Colonic mucosa (tissue), 4 donors: ENCODE measurements at regions not wholly inside any gene's neighbourhood (a gene's known extent, or its start where the extent isn't known, plus 50 kb on each side); places are given as distances from the start of the nearest gene placed in this dataset.
A peak's percentile ranks its signal among the peaks of the same experiment; 100 is the strongest.

ENCODE experiments used
- DNase-seq: peaks from one replicate; pipeline ENCODE4 v3.0.0-alpha.2; 2020
- H3K27ac ChIP-seq: fragments of 200-600 bp; one replicate; pipeline ENCODE4 v1.8.0; 2021
- H3K27me3 ChIP-seq: fragments of 200-600 bp; one replicate; pipeline ENCODE4 v1.8.0; 2021
- H3K36me3 ChIP-seq: fragments of 200-600 bp; one replicate; pipeline ENCODE4 v1.8.0; 2021
- H3K4me1 ChIP-seq: fragments of 200-600 bp; one replicate; pipeline ENCODE4 v1.8.0; 2021; ENCODE audit warnings: mild to moderate bottlenecking
- H3K4me3 ChIP-seq: fragments of 200-600 bp; one replicate; pipeline ENCODE4 v1.8.0; 2021
- H3K9ac ChIP-seq, 2 donors: one replicate each; pipeline ENCODE4 v1.7.0; 2013; ENCODE audit warnings: control low read depth in 2 of 2, low read depth in 2 of 2, low read length in 2 of 2
- H3K9me3 ChIP-seq: fragments of 200-600 bp; one replicate; pipeline ENCODE4 v1.8.0; 2021
- intact Hi-C: fragments of 100-400 bp; cut with DNase I; formaldehyde crosslinking; loops from one replicate; pipeline ENCODE4 v1.14.1; 2022
- TF ChIP-seq, protein P1 (sequence below): fragments of 200-600 bp; IDR thresholded peaks from one replicate; pipeline ENCODE4 v1.8.0; 2022; ENCODE audit warnings: antibody characterized with exemption, mild to moderate bottlenecking
- donor health status: healthy.
- donor health status: DM: no; HTN: no; CAD: no.
- donor health status: DM: no; HTN: no; CAD: no.

GRCh38 chr5:39948867-39949468, 524.2 kb upstream of the DAB2 start:
- Histone ChIP-seq H3K9me3 (no peaks in the 10 kb centered on the region), H3K27ac (no peak overlapping the region), H3K4me1 (no peaks in the 10 kb centered on the region), H3K27me3 (no peaks in the 10 kb centered on the region), H3K9ac (no peak overlapping the region), H3K4me3 (no peak overlapping the region), H3K36me3 (no peaks in the 10 kb centered on the region)
- intact Hi-C loops = loop anchor here (5.0 to 10.0 kb wide), 2 partner anchors 234 to 738 kb away; no protein-coding TSS in a partner anchor
- peak; percentile 72 for DNase-seq
- TF ChIP-seq, protein P1, sequence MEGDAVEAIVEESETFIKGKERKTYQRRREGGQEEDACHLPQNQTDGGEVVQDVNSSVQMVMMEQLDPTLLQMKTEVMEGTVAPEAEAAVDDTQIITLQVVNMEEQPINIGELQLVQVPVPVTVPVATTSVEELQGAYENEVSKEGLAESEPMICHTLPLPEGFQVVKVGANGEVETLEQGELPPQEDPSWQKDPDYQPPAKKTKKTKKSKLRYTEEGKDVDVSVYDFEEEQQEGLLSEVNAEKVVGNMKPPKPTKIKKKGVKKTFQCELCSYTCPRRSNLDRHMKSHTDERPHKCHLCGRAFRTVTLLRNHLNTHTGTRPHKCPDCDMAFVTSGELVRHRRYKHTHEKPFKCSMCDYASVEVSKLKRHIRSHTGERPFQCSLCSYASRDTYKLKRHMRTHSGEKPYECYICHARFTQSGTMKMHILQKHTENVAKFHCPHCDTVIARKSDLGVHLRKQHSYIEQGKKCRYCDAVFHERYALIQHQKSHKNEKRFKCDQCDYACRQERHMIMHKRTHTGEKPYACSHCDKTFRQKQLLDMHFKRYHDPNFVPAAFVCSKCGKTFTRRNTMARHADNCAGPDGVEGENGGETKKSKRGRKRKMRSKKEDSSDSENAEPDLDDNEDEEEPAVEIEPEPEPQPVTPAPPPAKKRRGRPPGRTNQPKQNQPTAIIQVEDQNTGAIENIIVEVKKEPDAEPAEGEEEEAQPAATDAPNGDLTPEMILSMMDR = peak; percentile 60

DNA sequence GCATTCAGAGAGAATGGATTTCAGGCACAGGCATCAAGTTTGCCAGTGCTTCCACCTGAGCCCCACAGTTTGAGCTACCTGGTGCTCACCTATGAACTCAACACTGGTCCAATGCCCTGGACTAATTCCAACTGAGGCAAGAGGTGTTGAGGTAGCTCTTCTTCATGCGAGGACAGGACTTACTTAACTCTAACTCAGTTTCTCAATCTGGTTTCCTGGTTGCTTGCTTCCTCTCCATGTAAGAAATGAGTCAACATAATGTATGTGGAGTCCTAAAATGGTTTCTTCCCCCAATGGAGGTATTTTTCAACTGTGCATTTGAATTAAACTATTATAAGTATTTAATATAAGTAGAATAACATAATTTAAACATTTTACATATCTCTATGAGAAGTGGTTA, 523.6 kb upstream of the DAB2 start:
- Histone ChIP-seq H3K4me3 (no peak overlapping the region), H3K36me3 (no peaks in the 10 kb centered on the region), H3K27ac (no peak overlapping the region), H3K4me1 (no peaks in the 10 kb centered on the region), H3K27me3 (no peaks in the 10 kb centered on the region), H3K9me3 (no peaks in the 10 kb centered on the region), H3K9ac (no peak overlapping the region)
- no peak for DNase-seq
- intact Hi-C loops = loop anchor here (5.0 to 10.0 kb wide), 2 partner anchors 234 to 739 kb away; no protein-coding TSS in a partner anchor
- TF ChIP-seq, protein P1 = no peak

DNA sequence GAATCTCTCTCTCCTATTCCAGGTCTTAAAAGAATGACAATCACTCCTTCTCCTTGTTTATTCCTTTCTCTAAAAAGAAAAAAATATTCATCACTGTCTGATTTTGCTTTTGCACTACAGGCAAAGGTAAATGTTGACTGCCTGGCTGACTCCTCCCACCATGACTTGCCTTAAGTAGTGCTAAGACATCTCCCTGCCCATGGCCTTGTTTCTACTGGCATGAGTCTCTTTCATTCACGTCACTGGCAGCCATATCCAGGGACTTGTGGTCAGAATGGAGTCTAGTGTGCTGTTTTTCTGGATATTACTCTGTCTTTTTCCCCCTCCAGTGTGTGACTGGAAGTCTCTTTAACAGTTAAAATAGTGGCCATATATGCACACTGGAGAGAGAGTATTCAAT, 522.9 kb upstream of the DAB2 start:
- H3K9ac ChIP-seq = no peak overlapping the region
- no peaks in the 10 kb centered on the region for H3K36me3 ChIP-seq
- TF ChIP-seq, protein P1 = no peak
- intact Hi-C loops = loop anchor here (5.0 to 10.0 kb wide), 2 partner anchors 233 to 740 kb away; no protein-coding TSS in a partner anchor
- no peaks in the 10 kb centered on the region for H3K4me1 ChIP-seq
- no peaks in the 10 kb centered on the region for H3K9me3 ChIP-seq
- no peaks in the 10 kb centered on the region for H3K27me3 ChIP-seq
- no peak overlapping the region for H3K4me3 ChIP-seq
- no peak for DNase-seq
- H3K27ac ChIP-seq = no peak overlapping the region

GRCh38 chr5:39946356-39947045, 521.7 kb upstream of the DAB2 start:
- no peak overlapping the region for H3K27ac ChIP-seq
- TF ChIP-seq, protein P1 = no peak
- no peak overlapping the region for H3K4me3 ChIP-seq
- no peaks in the 10 kb centered on the region for H3K9me3 ChIP-seq
- H3K36me3 ChIP-seq = no peaks in the 10 kb centered on the region
- no peaks in the 10 kb centered on the region for H3K27me3 ChIP-seq
- intact Hi-C loops = loop anchor here (5.0 to 10.0 kb wide), 2 partner anchors 232 to 741 kb away; no protein-coding TSS in a partner anchor
- H3K9ac ChIP-seq = no peak overlapping the region
- no peaks in the 10 kb centered on the region for H3K4me1 ChIP-seq
- no peak for DNase-seq

GRCh38 chr5:39945870-39946269, 521.1 kb upstream of the DAB2 start:
- TF ChIP-seq, protein P1 = no peak
- DNase-seq = no peak
- Histone ChIP-seq H3K9me3 (no peaks in the 10 kb centered on the region), H3K4me3 (no peak overlapping the region), H3K36me3 (no peaks in the 10 kb centered on the region), H3K27ac (no peak overlapping the region), H3K4me1 (no peaks in the 10 kb centered on the region), H3K9ac (no peak overlapping the region), H3K27me3 (no peaks in the 10 kb centered on the region)
- intact Hi-C loops = loop anchor here (5.0 to 10.0 kb wide), 2 partner anchors 231 to 741 kb away; no protein-coding TSS in a partner anchor
